Neural cell (in vitro differentiated cells): ENCODE measurements at regions not wholly inside any gene's neighbourhood (a gene's known extent, or its start where the extent isn't known, plus 50 kb on each side); places are given as distances from the start of the nearest gene placed in this dataset.

Experiments used
- H2AFZ ChIP-seq: fragments of 200-600, 300-800 bp; sonication (generic), shearing (Covaris generic); 2 replicates; pipeline ENCODE4 v1.6.0; 2014; ENCODE audit warnings: low read depth, mild to moderate bottlenecking, antibody characterized with exemption, low read length, moderate library complexity
- H3F3A ChIP-seq: fragments of 200-600 bp; shearing (Covaris generic); 2 replicates; pipeline ENCODE4 v1.6.1; 2016; ENCODE audit warnings: mild to moderate bottlenecking, moderate library complexity, mixed read lengths, antibody characterized with exemption, low read length; ENCODE audit not compliant: insufficient read depth, poor library complexity, severe bottlenecking
- H3K27ac ChIP-seq: fragments of 200-600, 300-800 bp; sonication (generic), shearing (Covaris generic); 2 replicates; pipeline ENCODE4 v1.5.1; 2014; ENCODE audit warnings: mild to moderate bottlenecking, low read length, moderate library complexity
- H3K27me3 ChIP-seq: fragments of 300-800, 200-600 bp; sonication (generic), shearing (Covaris generic); 2 replicates; pipeline ENCODE4 v1.6.0; 2014; ENCODE audit warnings: mild to moderate bottlenecking, low read depth, low read length, moderate library complexity; ENCODE audit not compliant: insufficient read depth
- H3K36me3 ChIP-seq: fragments of 300-800, 200-600 bp; sonication (generic), shearing (Covaris generic); 2 replicates; pipeline ENCODE4 v1.5.1; 2014; ENCODE audit warnings: mild to moderate bottlenecking, antibody characterized with exemption, low read length, moderate library complexity; ENCODE audit not compliant: insufficient read depth
- H3K4me2 ChIP-seq: fragments of 300-800, 200-600 bp; sonication (generic), shearing (Covaris generic); 2 replicates; pipeline ENCODE4 v1.6.0; 2014; ENCODE audit warnings: mild to moderate bottlenecking, low read length
- H3K4me3 ChIP-seq: fragments of 300-800, 200-600 bp; sonication (generic), shearing (Covaris generic); 2 replicates; pipeline ENCODE4 v1.5.1; 2014; ENCODE audit warnings: mild to moderate bottlenecking, low read length, moderate library complexity
- H3K79me2 ChIP-seq: fragments of 200-600 bp; shearing (Covaris generic); replicated peaks from 2 replicates; pipeline ENCODE4 v1.6.0; 2014; ENCODE audit warnings: mild to moderate bottlenecking, low read length, moderate library complexity; ENCODE audit not compliant: insufficient read depth
- H3K9ac ChIP-seq: fragments of 300-800, 200-600 bp; sonication (generic), shearing (Covaris generic); 2 replicates; pipeline ENCODE4 v1.6.1; 2016; ENCODE audit warnings: mild to moderate bottlenecking, low read length, mixed read lengths
- H3K9me2 ChIP-seq: fragments of 200-600 bp; shearing (Covaris generic); 2 replicates; pipeline ENCODE4 v1.6.1; 2016; ENCODE audit warnings: mild to moderate bottlenecking, low read length, mixed read lengths; ENCODE audit not compliant: insufficient read depth
- H3K9me3 ChIP-seq: fragments of 200-600, 300-800 bp; sonication (generic), shearing (Covaris generic); 2 replicates; pipeline ENCODE4 v1.6.1; 2016; ENCODE audit warnings: mild to moderate bottlenecking, mixed run types, low read length, moderate library complexity, mixed read lengths
- H4K20me1 ChIP-seq: fragments of 200-600 bp; shearing (Covaris generic); 2 replicates; pipeline ENCODE4 v1.6.1; 2016; ENCODE audit warnings: mild to moderate bottlenecking, mixed run types; ENCODE audit not compliant: insufficient read depth
- CTCF ChIP-seq: fragments of 450-650 bp; IDR thresholded peaks from 2 replicates; pipeline ENCODE4 v1.5.1; 2014; ENCODE audit warnings: antibody characterized with exemption, mild to moderate bottlenecking, moderate library complexity; ENCODE audit not compliant: poor library complexity, severe bottlenecking
- EP300 ChIP-seq: fragments of 450-650 bp; conservative IDR thresholded peaks from 2 replicates; pipeline ENCODE4 v1.6.1; 2014; ENCODE audit warnings: antibody characterized with exemption, mild to moderate bottlenecking, moderate library complexity; ENCODE audit not compliant: poor library complexity, severe bottlenecking
- EZH2 ChIP-seq: fragments of 200-600, 300-800 bp; shearing (Covaris generic), sonication (generic); IDR thresholded peaks from 2 replicates; pipeline ENCODE4 v1.6.1; 2014; ENCODE audit warnings: antibody characterized with exemption, low read length, borderline replicate concordance, mild to moderate bottlenecking; ENCODE audit not compliant: insufficient read depth, poor library complexity, severe bottlenecking
- MXI1 ChIP-seq: fragments of 450-650 bp; conservative IDR thresholded peaks from 2 replicates; pipeline ENCODE4 v1.6.1; 2014; ENCODE audit warnings: antibody characterized with exemption, mild to moderate bottlenecking; ENCODE audit not compliant: poor library complexity, severe bottlenecking
- POLR2AphosphoS5 ChIP-seq: IDR thresholded peaks from 2 replicates; pipeline ENCODE4 v1.6.1; 2012
- RAD21 ChIP-seq: fragments of 450-650 bp; conservative IDR thresholded peaks from 2 replicates; pipeline ENCODE4 v1.6.1; 2014; ENCODE audit warnings: antibody characterized with exemption, mild to moderate bottlenecking, moderate library complexity
- REST ChIP-seq: IDR thresholded peaks from 2 replicates; pipeline ENCODE4 v1.6.1; 2012; ENCODE audit warnings: borderline replicate concordance
- SMC3 ChIP-seq: fragments of 450-650 bp; conservative IDR thresholded peaks from 2 replicates; pipeline ENCODE4 v1.6.1; 2014; ENCODE audit warnings: antibody characterized with exemption, mild to moderate bottlenecking, moderate library complexity; ENCODE audit not compliant: poor library complexity
- TAF1 ChIP-seq: IDR thresholded peaks from 2 replicates; pipeline ENCODE4 v1.6.1; 2012; ENCODE audit warnings: low read depth

- Histone ChIP-seq H3K36me3 (no peaks in the 10 kb centered on the region), H3K9me3 (no peaks in the 10 kb centered on the region), H2AFZ (no peak overlapping the region), H4K20me1 (no peaks in the 10 kb centered on the region), H3K4me3 (no peak overlapping the region), H3K4me2 (no peak overlapping the region), H3K27ac (no peak overlapping the region), H3F3A (no peaks in the 10 kb centered on the region), H3K9ac (no peak overlapping the region), H3K79me2 (no peaks in the 10 kb centered on the region), H3K9me2 (no peaks in the 10 kb centered on the region), H3K27me3 (no peaks in the 10 kb centered on the region)
- TF ChIP-seq EP300: no peak
- TF ChIP-seq POLR2AphosphoS5: no peak
- TF ChIP-seq EZH2: no peak
- no peak for TF ChIP-seq MXI1
These were observed 436.3 kb upstream of the KLF4 start for GRCh38 chr9:107925749-107926297.

- H3K36me3 ChIP-seq: no peaks in the 10 kb centered on the region
- no peak overlapping the region for H3K27ac ChIP-seq
- H3K9me2 ChIP-seq: no peaks in the 10 kb centered on the region
- H3K9ac ChIP-seq: no peak overlapping the region
- TF ChIP-seq RAD21: no peak
- H3K4me2 ChIP-seq: no peak overlapping the region
- no peaks in the 10 kb centered on the region for H3F3A ChIP-seq
- no peaks in the 10 kb centered on the region for H3K27me3 ChIP-seq
- no peaks in the 10 kb centered on the region for H3K9me3 ChIP-seq
- no peaks in the 10 kb centered on the region for H4K20me1 ChIP-seq
- no peak overlapping the region for H3K4me3 ChIP-seq
- H2AFZ ChIP-seq: no peak overlapping the region
- H3K79me2 ChIP-seq: no peaks in the 10 kb centered on the region
These were observed 432.7 kb upstream of the KLF4 start for GRCh38 chr9:107922260-107922659.

GRCh38 chr9:107919263-107919662 is 429.7 kb upstream of the KLF4 start:
- Histone ChIP-seq H3K9me3 (no peaks in the 10 kb centered on the region), H3K9ac (no peak overlapping the region)

More at GRCh38 chr9:107919263-107919662, 429.7 kb upstream of the KLF4 start:
- Histone ChIP-seq H3K79me2 (no peaks in the 10 kb centered on the region), H3K4me2 (no peak overlapping the region), H3K36me3 (no peaks in the 10 kb centered on the region), H3F3A (no peaks in the 10 kb centered on the region), H3K27me3 (no peaks in the 10 kb centered on the region), H3K9me2 (no peaks in the 10 kb centered on the region), H2AFZ (no peak overlapping the region), H3K27ac (no peak overlapping the region), H4K20me1 (no peaks in the 10 kb centered on the region), H3K4me3 (no peak overlapping the region)
- TF ChIP-seq SMC3 (no peak), MXI1 (no peak), EP300 (no peak), REST (no peak), TAF1 (no peak), CTCF (no peak), RAD21 (no peak)
